H9 (cell line): ENCODE measurements at regions not wholly inside any gene's neighbourhood (a gene's known extent, or its start where the extent isn't known, plus 50 kb on each side); places are given as distances from the start of the nearest gene placed in this dataset.

Source experiments
- DNase-seq: peaks from one replicate; pipeline ENCODE4 v3.0.0-alpha.2; 2017
- H2AFZ ChIP-seq: one replicate; pipeline ENCODE4 v1.6.1; 2013; ENCODE audit warnings: mild to moderate bottlenecking, low read length, control low read depth, moderate library complexity
- H2AK5ac ChIP-seq: 2 replicates; pipeline ENCODE4 v1.6.1; 2013; ENCODE audit warnings: low read length, control low read depth, mixed read lengths; ENCODE audit not compliant: insufficient read length
- H2BK120ac ChIP-seq: one replicate; pipeline ENCODE4 v1.6.1; 2013; ENCODE audit warnings: low read depth, mild to moderate bottlenecking, low read length, control low read depth, inconsistent platforms; ENCODE audit not compliant: poor library complexity, severe bottlenecking
- H2BK12ac ChIP-seq: 2 replicates; pipeline ENCODE4 v1.6.1; 2013; ENCODE audit warnings: low read length, control low read depth, mixed read lengths, low read depth; ENCODE audit not compliant: insufficient read length
- H2BK15ac ChIP-seq: 2 replicates; pipeline ENCODE4 v1.6.1; 2013; ENCODE audit warnings: low read depth, low read length, control low read depth
- H2BK20ac ChIP-seq: one replicate; pipeline ENCODE4 v1.6.1; 2013; ENCODE audit warnings: low read depth, mild to moderate bottlenecking, low read length, control low read depth, inconsistent platforms; ENCODE audit not compliant: poor library complexity, severe bottlenecking
- H2BK5ac ChIP-seq: 2 replicates; pipeline ENCODE4 v1.6.1; 2013; ENCODE audit warnings: low read length, control low read depth, mixed read lengths; ENCODE audit not compliant: insufficient read length
- H3K14ac ChIP-seq: 2 replicates; pipeline ENCODE4 v1.6.1; 2013; ENCODE audit warnings: low read length, control low read depth; ENCODE audit not compliant: insufficient read depth
- H3K18ac ChIP-seq: 2 replicates; pipeline ENCODE4 v1.6.1; 2013; ENCODE audit warnings: low read depth, mild to moderate bottlenecking, mixed read lengths, low read length, control low read depth; ENCODE audit not compliant: insufficient read length
- H3K23ac ChIP-seq: 2 replicates; pipeline ENCODE4 v1.6.1; 2013; ENCODE audit warnings: low read length, control low read depth, mixed read lengths, low read depth; ENCODE audit not compliant: insufficient read length
- H3K23me2 ChIP-seq: 2 replicates; pipeline ENCODE4 v1.6.1; 2013; ENCODE audit warnings: low read depth, mild to moderate bottlenecking, mixed read lengths, low read length, control low read depth; ENCODE audit not compliant: insufficient read length, poor library complexity, severe bottlenecking
- H3K27ac ChIP-seq: 2 replicates; pipeline ENCODE4 v1.5.1; 2013; ENCODE audit warnings: low read length, control low read depth, mixed read lengths, low read depth; ENCODE audit not compliant: insufficient read length
- H3K27me3 ChIP-seq: 2 replicates; pipeline ENCODE4 v1.6.1; 2013; ENCODE audit warnings: low read length, control low read depth, inconsistent platforms; ENCODE audit not compliant: insufficient read depth
- H3K4ac ChIP-seq: 2 replicates; pipeline ENCODE4 v1.6.1; 2013; ENCODE audit warnings: low read depth, mild to moderate bottlenecking, control low read depth, inconsistent platforms, low read length, moderate library complexity
- H3K4me1 ChIP-seq: 2 replicates; pipeline ENCODE4 v1.6.1; 2013; ENCODE audit warnings: low read length, control low read depth, inconsistent platforms; ENCODE audit not compliant: insufficient read depth
- H3K4me2 ChIP-seq: 2 replicates; pipeline ENCODE4 v1.6.1; 2013; ENCODE audit warnings: low read length, control low read depth, mixed read lengths; ENCODE audit not compliant: insufficient read length, insufficient read depth
- H3K56ac ChIP-seq: 2 replicates; pipeline ENCODE4 v1.6.1; 2013; ENCODE audit warnings: low read depth, mild to moderate bottlenecking, mixed read lengths, low read length, control low read depth; ENCODE audit not compliant: insufficient read length
- H3K79me1 ChIP-seq: 2 replicates; pipeline ENCODE4 v1.6.1; 2013; ENCODE audit warnings: low read depth, mild to moderate bottlenecking, moderate library complexity, low read length, control low read depth, inconsistent platforms; ENCODE audit not compliant: insufficient read depth, poor library complexity, severe bottlenecking
- H3K79me2 ChIP-seq: 2 replicates; pipeline ENCODE4 v1.6.1; 2013; ENCODE audit warnings: low read length, control low read depth, inconsistent platforms; ENCODE audit not compliant: insufficient read depth
- H3K9ac ChIP-seq: 2 replicates; pipeline ENCODE4 v1.6.1; 2013; ENCODE audit warnings: low read length, control low read depth, mixed read lengths; ENCODE audit not compliant: insufficient read length; ENCODE audit errors: extremely low read depth
- H3K9me3 ChIP-seq: one replicate; pipeline ENCODE4 v1.6.1; 2013; ENCODE audit warnings: low read depth, low read length, inconsistent platforms; ENCODE audit not compliant: control insufficient read depth
- H3T11ph ChIP-seq: one replicate; pipeline ENCODE4 v1.6.1; 2013; ENCODE audit warnings: mild to moderate bottlenecking, low read length, control low read depth, inconsistent platforms
- H4K20me1 ChIP-seq: one replicate; pipeline ENCODE4 v1.6.1; 2013; ENCODE audit not compliant: control insufficient read depth, insufficient read length, insufficient read depth
- H4K5ac ChIP-seq: 2 replicates; pipeline ENCODE4 v1.6.1; 2013; ENCODE audit warnings: low read depth, mild to moderate bottlenecking, mixed read lengths, low read length, control low read depth; ENCODE audit not compliant: insufficient read length
- H4K8ac ChIP-seq: replicated peaks from 2 replicates; pipeline ENCODE4 v1.6.1; 2013; ENCODE audit warnings: low read length, control low read depth, mixed read lengths, low read depth; ENCODE audit not compliant: insufficient read length
- H4K91ac ChIP-seq: 2 replicates; pipeline ENCODE4 v1.6.1; 2013; ENCODE audit warnings: low read depth, mild to moderate bottlenecking, moderate library complexity, mixed read lengths, low read length, control low read depth; ENCODE audit not compliant: insufficient read length
- H3K27ac Mint-ChIP-seq, 3 experiments: 2 replicates in 2 of 3; 3 replicates in 1 of 3; pipeline ENCODE4 v1.8.0; 2020 to 2021; ENCODE audit warnings: mixed read lengths in 3 of 3, mild to moderate bottlenecking in 1 of 3, moderate library complexity in 1 of 3
- H3K27me3 Mint-ChIP-seq: 2 replicates; pipeline ENCODE4 v1.8.0; 2021; ENCODE audit warnings: low read depth, mild to moderate bottlenecking, moderate library complexity, mixed read lengths
- H3K36me3 Mint-ChIP-seq, 3 experiments: 2 replicates in 2 of 3; 3 replicates in 1 of 3; pipeline ENCODE4 v1.8.0; 2020 to 2021; ENCODE audit warnings: low read depth in 3 of 3, mixed read lengths in 3 of 3; ENCODE audit not compliant: insufficient read depth in 1 of 3
- H3K4me1 Mint-ChIP-seq, 2 experiments: 2 replicates each; pipeline ENCODE4 v1.8.0; 2020; ENCODE audit warnings: mixed read lengths in 2 of 2
- H3K4me3 Mint-ChIP-seq, 2 experiments: 2 replicates in 1 of 2; 3 replicates in 1 of 2; pipeline ENCODE4 v1.8.0; 2020 to 2021; ENCODE audit warnings: mild to moderate bottlenecking in 2 of 2, mixed read lengths in 2 of 2, moderate library complexity in 1 of 2
- H3K9me3 Mint-ChIP-seq, 2 experiments: 2 replicates in 1 of 2; 3 replicates in 1 of 2; pipeline ENCODE4 v1.8.0; 2020; ENCODE audit warnings: mild to moderate bottlenecking in 2 of 2, mixed read lengths in 2 of 2, moderate library complexity in 1 of 2
- WGBS: extraction: QIAGEN DNeasy Blood & Tissue Kit; methylation state at CpG from one replicate; pipeline ENCODE4 v1.1.7; 2013; ENCODE audit warnings: missing lambda C conversion rate, low lambda C conversion rate, mixed read lengths; ENCODE audit not compliant: insufficient read length; ENCODE audit errors: extremely low coverage; 5-methylcytosine and 5-hydroxymethylcytosine counted together
- TF ChIP-seq, protein P1 (sequence below): fragments of 200-600 bp; sonication (generic); conservative IDR thresholded peaks from 3 replicates; pipeline ENCODE4 v1.8.0; 2021; ENCODE audit warnings: antibody characterized with exemption, mild to moderate bottlenecking

DNA sequence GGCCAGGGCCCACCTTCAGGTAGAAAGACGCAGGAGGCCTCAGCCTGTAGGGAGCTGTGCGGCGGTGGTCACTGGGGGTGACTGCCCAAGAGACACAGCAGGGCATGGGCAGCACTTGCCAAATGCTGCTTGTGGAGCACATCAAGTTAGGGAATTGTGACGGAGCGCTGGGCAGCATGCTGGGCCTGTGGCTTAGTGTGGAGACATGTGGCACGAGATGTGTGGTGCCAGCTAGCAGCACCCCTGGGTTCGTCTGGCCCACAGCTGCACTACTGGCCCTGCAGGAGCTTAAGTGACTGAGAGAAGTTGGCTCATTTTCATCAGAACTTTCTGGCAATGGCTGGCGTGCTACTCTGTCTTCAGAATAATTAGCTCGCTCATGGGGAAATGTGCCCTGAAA, 213.1 kb upstream of the SYNDIG1 start:
- H2AFZ ChIP-seq = no peak overlapping the region
- no peaks in the 10 kb centered on the region for H3K4me1 ChIP-seq
- H3K56ac ChIP-seq = no peak overlapping the region
- no peak overlapping the region for H4K91ac ChIP-seq
- H3K18ac ChIP-seq = no peak overlapping the region
- H3K9ac ChIP-seq = no peak overlapping the region
- no peak overlapping the region for H4K8ac ChIP-seq
- no peaks in the 10 kb centered on the region for H3K79me2 ChIP-seq
- no peak overlapping the region for H3T11ph ChIP-seq
- H2BK12ac ChIP-seq = no peak overlapping the region
- H3K23me2 ChIP-seq = no peaks in the 10 kb centered on the region
- TF ChIP-seq, protein P1, sequence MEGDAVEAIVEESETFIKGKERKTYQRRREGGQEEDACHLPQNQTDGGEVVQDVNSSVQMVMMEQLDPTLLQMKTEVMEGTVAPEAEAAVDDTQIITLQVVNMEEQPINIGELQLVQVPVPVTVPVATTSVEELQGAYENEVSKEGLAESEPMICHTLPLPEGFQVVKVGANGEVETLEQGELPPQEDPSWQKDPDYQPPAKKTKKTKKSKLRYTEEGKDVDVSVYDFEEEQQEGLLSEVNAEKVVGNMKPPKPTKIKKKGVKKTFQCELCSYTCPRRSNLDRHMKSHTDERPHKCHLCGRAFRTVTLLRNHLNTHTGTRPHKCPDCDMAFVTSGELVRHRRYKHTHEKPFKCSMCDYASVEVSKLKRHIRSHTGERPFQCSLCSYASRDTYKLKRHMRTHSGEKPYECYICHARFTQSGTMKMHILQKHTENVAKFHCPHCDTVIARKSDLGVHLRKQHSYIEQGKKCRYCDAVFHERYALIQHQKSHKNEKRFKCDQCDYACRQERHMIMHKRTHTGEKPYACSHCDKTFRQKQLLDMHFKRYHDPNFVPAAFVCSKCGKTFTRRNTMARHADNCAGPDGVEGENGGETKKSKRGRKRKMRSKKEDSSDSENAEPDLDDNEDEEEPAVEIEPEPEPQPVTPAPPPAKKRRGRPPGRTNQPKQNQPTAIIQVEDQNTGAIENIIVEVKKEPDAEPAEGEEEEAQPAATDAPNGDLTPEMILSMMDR = no peak
- DNase-seq = no peak
- H2BK15ac ChIP-seq = no peak overlapping the region
- H4K20me1 ChIP-seq = no peaks in the 10 kb centered on the region
- H3K9me3 ChIP-seq = no peaks in the 10 kb centered on the region
- Mint-ChIP-seq H3K36me3 (no peaks in the 10 kb centered on the region), H3K4me1 (no peaks in the 10 kb centered on the region; a peak in 1 of 4 replicates), H3K4me3 (no peak overlapping the region), H3K9me3 (0 out of 5 replicates have a peak, but pooled peaks cover 0 to 2% of the 10 kb centered on the region in 2 experiments), H3K27me3 (peaks cover 4% of the 10 kb centered on the region), H3K27ac (no peak overlapping the region; a peak in 1 of 7 replicates)
- H3K27ac ChIP-seq = no peak overlapping the region
- no peak overlapping the region for H3K4ac ChIP-seq
- no peak overlapping the region for H2AK5ac ChIP-seq
- no peak overlapping the region for H2BK20ac ChIP-seq
- no peak overlapping the region for H4K5ac ChIP-seq
- WGBS = no CpG with 5 or more reads among the region's 9 CpGs
- H3K79me1 ChIP-seq = no peaks in the 10 kb centered on the region
- no peak overlapping the region for H2BK120ac ChIP-seq
- no peaks in the 10 kb centered on the region for H3K27me3 ChIP-seq
- no peak overlapping the region for H3K23ac ChIP-seq
- no peak overlapping the region for H3K4me2 ChIP-seq
- no peak overlapping the region for H2BK5ac ChIP-seq
- H3K14ac ChIP-seq = no peak overlapping the region
